Astrocyte (in vitro differentiated cells and primary cell): ENCODE measurements at regions not wholly inside any gene's neighbourhood (a gene's known extent, or its start where the extent isn't known, plus 50 kb on each side); places are given as distances from the start of the nearest gene placed in this dataset.

Experiments used
- EZH2 ChIP-seq: IDR thresholded peaks from 2 replicates; pipeline ENCODE4 v1.6.1; 2012; ENCODE audit warnings: mild to moderate bottlenecking, low read length, inconsistent platforms; ENCODE audit not compliant: insufficient read depth
- TF ChIP-seq, protein P1 (sequence below): IDR thresholded peaks from 2 replicates; pipeline ENCODE4 v1.5.1; 2011; ENCODE audit warnings: low read depth, mild to moderate bottlenecking, inconsistent platforms, low read length, moderate library complexity; ENCODE audit not compliant: insufficient read depth

DNA sequence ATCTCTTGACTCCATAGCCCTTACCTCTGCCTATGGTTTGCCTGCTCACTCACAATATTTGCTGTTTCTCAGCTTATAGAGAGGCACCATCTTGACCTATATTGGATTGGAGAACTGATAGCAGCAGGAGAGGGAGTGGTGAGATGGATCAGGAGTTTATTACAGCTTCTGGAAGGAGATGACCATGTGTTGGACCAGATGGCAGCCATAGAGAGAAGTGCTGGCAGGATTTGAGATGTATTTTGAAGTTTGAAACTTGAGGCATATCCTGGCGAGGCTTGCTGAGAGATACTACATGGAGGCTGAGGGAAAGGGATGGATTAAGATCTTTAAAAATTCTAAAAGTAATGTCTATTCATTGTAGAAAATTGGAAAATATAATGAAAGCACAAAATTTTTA is 198.0 kb upstream of the ZFP64 start:
- TF ChIP-seq, protein P1, sequence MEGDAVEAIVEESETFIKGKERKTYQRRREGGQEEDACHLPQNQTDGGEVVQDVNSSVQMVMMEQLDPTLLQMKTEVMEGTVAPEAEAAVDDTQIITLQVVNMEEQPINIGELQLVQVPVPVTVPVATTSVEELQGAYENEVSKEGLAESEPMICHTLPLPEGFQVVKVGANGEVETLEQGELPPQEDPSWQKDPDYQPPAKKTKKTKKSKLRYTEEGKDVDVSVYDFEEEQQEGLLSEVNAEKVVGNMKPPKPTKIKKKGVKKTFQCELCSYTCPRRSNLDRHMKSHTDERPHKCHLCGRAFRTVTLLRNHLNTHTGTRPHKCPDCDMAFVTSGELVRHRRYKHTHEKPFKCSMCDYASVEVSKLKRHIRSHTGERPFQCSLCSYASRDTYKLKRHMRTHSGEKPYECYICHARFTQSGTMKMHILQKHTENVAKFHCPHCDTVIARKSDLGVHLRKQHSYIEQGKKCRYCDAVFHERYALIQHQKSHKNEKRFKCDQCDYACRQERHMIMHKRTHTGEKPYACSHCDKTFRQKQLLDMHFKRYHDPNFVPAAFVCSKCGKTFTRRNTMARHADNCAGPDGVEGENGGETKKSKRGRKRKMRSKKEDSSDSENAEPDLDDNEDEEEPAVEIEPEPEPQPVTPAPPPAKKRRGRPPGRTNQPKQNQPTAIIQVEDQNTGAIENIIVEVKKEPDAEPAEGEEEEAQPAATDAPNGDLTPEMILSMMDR: no peak
- TF ChIP-seq EZH2: no peak
